Tibial nerve (tissue), 4 donors: ENCODE measurements at regions not wholly inside any gene's neighbourhood (a gene's known extent, or its start where the extent isn't known, plus 50 kb on each side); places are given as distances from the start of the nearest gene placed in this dataset.

ENCODE experiments used
- EP300 ChIP-seq, 2 donors: sonication (generic); formaldehyde crosslinking; IDR thresholded peaks; one replicate each; pipeline ENCODE4 v1.6.1; 2017; ENCODE audit warnings: antibody characterized with exemption in 2 of 2, mild to moderate bottlenecking in 1 of 2
- POLR2A ChIP-seq, 2 donors: fragments of 450-650 bp; IDR thresholded peaks; one replicate each; pipeline ENCODE4 v1.6.1; 2017; ENCODE audit warnings: antibody characterized with exemption in 2 of 2, mild to moderate bottlenecking in 2 of 2, moderate library complexity in 2 of 2
- TF ChIP-seq, protein P1 (sequence below), 5 experiments: fragments of 200-600 bp in 3 of 5; fragments of 450-650 bp in 2 of 5; sonication (generic) in 3 of 5; IDR thresholded peaks; one replicate each; pipeline ENCODE4 v1.5.1; 2016 to 2019; ENCODE audit warnings: antibody characterized with exemption in 5 of 5, mild to moderate bottlenecking in 3 of 5, moderate library complexity in 2 of 5

DNA sequence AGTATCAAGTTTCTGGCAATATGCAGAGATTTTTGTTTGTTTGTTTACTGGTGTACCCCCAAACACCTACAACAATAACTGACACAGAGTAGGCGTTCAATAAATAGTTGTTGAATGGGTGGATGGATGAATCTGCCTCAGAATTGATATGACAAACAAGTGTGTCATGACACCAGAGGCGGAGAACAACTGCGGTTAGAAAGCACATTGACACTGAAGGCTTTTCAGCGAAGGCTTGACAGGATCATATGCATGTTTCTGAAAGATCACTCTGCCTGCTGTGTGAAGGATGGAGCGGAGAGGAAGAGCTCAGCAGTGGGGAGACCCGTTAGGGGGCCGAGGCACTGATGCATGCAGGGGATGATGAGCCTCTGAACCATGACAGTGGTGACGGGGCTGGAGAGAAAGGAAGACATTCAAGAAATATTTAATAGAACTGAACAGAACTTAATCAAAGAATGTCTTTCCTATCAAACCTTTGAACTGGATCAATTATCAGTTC is 108.5 kb upstream of the USP47 start:
- TF ChIP-seq, protein P1, sequence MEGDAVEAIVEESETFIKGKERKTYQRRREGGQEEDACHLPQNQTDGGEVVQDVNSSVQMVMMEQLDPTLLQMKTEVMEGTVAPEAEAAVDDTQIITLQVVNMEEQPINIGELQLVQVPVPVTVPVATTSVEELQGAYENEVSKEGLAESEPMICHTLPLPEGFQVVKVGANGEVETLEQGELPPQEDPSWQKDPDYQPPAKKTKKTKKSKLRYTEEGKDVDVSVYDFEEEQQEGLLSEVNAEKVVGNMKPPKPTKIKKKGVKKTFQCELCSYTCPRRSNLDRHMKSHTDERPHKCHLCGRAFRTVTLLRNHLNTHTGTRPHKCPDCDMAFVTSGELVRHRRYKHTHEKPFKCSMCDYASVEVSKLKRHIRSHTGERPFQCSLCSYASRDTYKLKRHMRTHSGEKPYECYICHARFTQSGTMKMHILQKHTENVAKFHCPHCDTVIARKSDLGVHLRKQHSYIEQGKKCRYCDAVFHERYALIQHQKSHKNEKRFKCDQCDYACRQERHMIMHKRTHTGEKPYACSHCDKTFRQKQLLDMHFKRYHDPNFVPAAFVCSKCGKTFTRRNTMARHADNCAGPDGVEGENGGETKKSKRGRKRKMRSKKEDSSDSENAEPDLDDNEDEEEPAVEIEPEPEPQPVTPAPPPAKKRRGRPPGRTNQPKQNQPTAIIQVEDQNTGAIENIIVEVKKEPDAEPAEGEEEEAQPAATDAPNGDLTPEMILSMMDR (IDR thresholded peaks at IDR 0.05): no peak
- TF ChIP-seq EP300 (IDR thresholded peaks at IDR 0.05) (no peak), POLR2A (IDR thresholded peaks at IDR 0.05) (no peak)
